ENCODE measurements at regions not wholly inside any gene's neighbourhood (a gene's known extent, or its start where the extent isn't known, plus 50 kb on each side); places are given as distances from the start of the nearest gene placed in this dataset.

- TF ChIP-seq ZNF350 (tag by site-specific recombination; IDR thresholded peaks at IDR 0.05) (no peak), PATZ1 (tag by site-specific recombination; IDR thresholded peaks at IDR 0.05) (no peak), ZNF274 (IDR thresholded peaks at IDR 0.05; ENCODE audit: low read length) (no peak), ZNF274 (tag by site-specific recombination; IDR thresholded peaks at IDR 0.05; ENCODE audit: borderline replicate concordance) (no peak), MZF1 (tag by site-specific recombination; IDR thresholded peaks at IDR 0.05; ENCODE audit: borderline replicate concordance) (no peak), TSHZ1 (tag by site-specific recombination; IDR thresholded peaks at IDR 0.05; ENCODE audit: borderline replicate concordance) (no peak), ZNF654 (tag by site-specific recombination; IDR thresholded peaks at IDR 0.05; ENCODE audit: low read depth) (no peak), ZBTB6 (tag by site-specific recombination; IDR thresholded peaks at IDR 0.05) (no peak), ZNF140 (tag by site-specific recombination; IDR thresholded peaks at IDR 0.05) (no peak)
Observed at GRCh38 chr3:154025007-154025406, 96.2 kb upstream of the ARHGEF26 start.

All from HEK293 (cell line).